NCI-H226 (cell line): ENCODE measurements at regions not wholly inside any gene's neighbourhood (a gene's known extent, or its start where the extent isn't known, plus 50 kb on each side); places are given as distances from the start of the nearest gene placed in this dataset.
"Not testable (repeated sequence)": the region's sequence is repeated elsewhere in the genome, so short reads cannot be mapped to it uniquely, and the experiment has no call there.

Experiments used
- DNase-seq: peaks from one replicate; pipeline ENCODE4 v3.0.0-alpha.2; 2015

DNA sequence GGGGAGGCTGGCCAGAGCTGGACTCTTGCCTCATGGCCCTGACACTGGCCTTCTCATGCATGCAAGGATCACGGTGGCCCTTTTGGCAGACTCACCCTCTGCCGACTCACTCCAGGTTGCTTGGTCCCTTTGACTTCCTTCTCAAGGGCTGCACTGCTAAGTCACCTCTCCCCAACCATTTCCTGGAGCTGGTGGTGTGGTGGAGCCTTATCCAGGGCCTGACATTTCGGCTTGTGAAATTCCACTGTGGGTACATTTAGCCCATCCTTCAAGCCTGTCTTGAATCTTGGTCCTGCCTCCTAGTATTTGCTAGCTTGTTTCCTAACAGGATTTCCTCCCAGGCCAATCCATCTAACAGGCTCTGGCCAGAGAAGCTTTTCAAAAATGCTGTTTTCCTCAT is 52.6 kb upstream of the JUN start:
- no peak for DNase-seq

DNA sequence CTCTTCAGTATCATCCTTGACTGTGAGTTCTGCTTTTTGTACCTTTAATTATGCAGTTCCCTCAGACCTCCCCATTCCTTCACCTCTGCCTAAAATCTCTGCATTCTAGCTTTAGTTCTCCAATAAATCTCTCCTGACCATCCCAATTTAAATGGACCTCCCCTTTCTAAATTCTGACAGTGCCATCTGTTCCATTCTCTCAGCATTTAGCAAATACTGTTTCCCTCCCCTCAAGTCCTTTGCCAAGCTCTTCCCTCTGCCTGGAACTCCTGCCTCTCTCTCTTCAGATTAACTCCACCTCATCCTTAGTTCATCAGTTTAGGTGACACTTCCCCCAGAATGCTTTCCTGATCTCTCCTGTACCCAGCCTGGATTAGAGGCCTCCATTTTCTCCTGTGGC is 54.0 kb upstream of the JUN start:
- DNase-seq = no peak

DNA sequence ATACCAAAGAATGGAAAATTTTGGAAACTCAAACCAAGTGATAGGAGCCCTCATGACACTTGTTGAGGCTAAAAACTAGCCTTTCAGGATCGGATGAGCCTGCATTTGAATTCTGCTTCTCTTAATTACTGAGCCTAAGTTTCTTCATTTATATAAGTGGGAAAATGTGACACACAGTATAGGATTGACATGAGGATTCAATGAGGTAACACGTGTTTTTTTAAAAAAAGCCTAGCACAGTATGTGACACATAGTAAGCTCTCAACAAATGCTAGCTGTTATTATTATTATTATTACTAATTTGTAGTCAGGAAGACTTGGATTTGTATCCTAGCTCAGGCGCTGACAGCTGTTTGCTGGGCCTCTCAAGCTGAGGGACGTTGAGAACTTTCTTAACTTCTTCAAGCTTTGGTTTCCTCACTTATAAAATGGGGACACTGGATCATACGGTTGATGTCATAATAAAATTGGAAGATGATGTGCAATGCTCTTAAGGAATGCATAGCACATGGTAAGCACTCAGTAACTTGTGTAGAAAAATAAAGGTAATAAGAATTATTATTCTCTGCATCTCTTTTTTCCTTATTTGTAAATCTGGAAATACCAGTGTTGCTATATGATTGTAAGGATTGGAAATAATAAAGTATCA is 55.4 kb upstream of the JUN start:
- DNase-seq = no peak

DNA sequence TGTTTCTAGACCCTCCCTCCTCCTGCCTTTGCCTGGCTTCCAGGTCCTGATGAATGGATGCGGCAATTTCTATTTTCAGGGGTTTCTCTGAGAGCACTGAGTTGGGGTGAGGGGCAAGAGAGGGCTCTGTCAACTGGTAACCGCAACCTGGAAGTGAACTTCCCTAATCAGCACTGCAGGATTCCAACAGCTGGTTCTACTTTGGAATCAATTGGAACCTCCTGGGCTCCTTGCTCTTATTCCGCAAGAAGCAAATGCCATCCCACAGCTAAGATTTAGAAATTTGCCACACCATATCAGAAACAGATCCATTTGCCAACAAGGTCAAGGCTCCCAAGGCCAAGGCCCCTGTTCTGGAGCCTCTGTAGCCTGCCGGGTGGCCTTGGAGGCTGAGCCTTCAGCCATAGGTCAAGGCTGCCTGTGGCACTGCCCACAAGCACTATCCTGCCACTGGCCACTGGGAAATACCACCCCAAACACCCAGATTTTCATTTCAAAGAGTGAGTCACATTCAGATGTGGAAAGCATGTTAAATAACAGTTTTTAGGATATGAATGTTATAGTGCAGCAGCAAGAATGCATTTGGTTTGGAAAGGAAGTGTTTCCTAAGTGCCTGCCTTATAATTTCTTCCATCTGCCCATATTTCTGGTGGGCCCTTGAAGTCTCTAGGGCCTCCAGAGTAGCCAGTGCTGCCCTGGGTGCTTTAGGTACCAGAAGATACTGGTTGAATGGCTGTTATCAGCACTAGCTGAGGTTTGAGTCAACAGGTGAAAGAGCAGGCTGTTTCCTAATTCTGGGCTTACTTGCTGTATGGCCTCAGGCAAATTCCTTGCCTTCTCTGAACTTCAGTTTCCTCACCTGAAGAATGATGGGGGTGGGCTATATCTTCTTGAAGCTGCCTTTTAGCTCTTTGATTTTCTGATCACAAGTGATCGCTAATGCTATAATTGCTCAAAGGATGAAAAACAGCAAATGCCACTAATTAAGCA is 56.3 kb upstream of the JUN start:
- peak; percentile 70 for DNase-seq

DNA sequence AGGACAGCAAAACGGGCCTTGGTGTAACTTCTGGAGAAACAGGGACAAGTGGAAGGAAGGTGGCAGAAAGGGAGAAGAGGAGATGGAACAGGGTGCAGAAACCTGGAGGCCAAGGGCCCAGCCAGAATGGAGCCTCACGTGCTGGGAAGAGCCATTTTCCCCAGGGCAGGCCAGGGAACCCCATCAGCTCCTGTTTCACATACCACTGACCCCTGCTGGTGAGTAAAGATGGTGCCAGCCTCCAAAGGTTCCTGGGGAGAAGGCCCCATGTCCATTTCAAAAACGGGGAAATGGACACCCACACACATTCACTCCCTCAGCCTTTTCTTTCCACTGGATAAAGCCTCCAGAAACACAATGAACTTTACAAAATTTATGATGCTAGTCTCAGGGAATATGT is 57.6 kb upstream of the JUN start:
- no peak for DNase-seq

DNA sequence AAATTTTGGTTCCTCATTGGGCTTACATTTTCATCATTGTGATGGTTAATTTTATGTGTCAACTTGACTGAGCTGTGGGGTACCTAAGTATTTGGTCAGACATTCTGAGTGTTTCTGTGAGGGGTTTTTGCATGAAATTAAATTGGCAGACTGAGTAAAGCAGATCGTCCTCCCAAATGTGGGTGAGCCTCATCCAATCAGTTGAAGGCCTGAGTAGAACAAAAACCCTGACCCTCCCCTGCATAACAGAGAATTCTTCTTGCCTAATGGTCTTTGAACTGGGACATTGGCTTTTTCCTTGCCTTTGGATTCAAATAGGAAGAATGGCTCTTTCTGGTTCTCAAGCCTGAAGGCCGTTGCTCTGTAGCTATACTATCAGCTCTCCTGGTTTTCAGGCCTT is 59.1 kb upstream of the JUN start:
- DNase-seq = no peak

DNA sequence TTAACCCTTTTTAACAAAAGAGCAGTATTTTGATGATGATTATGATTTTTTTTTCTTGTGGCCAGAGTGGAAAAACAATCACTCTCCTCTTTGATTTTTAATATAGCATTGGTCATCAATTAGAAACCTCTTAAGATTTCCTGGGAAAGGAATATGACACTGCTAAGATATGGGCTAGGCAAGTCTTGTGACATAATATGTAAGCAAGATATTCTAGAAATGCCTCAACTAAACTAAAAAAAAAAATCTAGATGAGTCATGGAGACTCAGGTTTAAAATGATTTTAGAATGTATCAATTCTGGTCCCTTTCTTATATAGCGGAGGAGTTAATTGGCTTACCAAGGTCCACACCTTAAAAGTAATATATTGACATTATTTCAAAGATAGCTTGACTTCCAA is 60.3 kb upstream of the JUN start:
- no peak for DNase-seq

DNA sequence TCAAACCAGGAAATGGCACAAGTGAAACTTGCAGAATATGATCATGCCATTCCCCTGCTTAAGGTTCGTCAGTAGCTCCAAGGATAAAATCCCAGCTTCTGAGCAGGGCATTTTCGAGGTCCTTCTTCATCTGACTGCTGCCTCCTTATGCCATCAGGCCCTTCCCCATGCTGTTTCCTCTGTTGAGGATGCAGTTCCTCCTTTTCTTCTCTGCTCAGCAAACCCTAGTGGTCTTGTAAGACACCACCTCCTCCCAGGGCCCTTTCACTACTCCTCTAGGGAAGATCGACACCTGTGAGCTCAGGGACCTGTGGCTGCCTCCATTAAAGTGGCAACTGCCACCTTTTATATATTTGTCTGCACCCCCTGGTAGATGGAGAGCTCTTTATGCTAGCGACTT is 62.1 kb upstream of the JUN start:
- no peak for DNase-seq

DNA sequence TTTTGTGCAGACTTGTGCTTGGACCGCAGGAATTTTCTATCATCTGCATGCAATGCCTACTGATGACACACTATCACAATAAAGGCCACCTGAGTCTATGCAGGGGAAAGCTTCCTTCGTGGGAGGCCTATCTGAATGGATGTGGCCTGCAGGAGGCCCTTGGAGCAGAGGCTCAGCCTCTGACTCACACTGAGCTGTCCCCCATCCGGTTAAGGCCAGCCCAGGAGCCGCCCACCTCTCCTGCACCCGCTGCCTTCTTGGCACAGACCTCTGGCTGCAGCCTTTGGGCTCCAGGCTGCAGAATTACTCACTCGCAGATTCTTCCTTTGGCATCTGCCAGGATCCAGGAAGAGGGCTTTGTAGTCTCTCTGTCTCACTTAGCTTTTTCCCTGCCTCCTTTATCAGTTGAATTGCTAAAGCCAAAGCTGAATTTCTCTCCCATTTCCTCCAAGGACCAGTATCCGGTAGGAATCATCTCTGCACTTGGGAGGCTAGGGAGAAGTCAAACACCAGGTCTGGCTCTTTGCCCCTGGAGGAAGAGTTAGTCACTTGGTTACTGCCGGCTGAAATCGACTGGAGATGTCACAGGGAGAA is 65.1 kb upstream of the JUN start:
- DNase-seq = peak; percentile 100

DNA sequence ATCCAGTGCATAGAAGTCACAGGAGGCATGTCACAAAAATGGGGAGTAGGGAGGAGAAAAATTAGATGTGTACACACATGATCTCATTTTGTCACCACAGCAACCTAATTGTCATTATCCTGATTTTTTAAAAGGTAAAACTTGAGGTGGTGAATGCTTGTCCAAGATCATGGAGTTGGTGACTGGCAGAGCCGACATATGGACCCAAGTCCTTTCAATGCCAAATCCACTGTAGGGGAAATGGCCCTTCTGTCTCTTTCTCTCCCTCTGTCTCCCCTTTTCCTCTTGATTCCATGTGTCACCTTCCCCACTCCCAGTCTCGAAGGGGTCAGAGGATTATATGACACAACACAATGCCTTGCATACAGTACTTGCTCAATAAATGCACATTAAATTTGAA is 65.7 kb upstream of the JUN start:
- DNase-seq = no peak

DNA sequence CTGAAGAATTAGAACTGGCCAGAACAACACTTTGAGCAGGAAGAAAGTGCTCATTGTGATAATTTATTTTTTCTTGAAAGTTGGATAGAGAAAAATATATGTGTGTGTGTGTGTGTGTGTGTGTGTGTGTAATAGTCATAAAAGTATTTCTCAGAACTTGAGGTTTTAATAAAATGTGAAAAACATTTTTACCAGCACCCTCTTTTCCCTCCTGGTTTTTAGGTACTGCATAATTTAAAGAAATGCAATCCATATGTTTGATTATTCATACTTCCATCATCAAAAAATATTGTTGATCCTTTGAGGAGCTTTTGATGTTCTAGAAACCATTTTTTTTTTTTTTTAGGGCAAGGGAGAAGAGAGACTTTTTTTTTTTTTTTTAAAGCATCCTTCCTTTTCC is 66.8 kb upstream of the JUN start:
- DNase-seq = no peak

DNA sequence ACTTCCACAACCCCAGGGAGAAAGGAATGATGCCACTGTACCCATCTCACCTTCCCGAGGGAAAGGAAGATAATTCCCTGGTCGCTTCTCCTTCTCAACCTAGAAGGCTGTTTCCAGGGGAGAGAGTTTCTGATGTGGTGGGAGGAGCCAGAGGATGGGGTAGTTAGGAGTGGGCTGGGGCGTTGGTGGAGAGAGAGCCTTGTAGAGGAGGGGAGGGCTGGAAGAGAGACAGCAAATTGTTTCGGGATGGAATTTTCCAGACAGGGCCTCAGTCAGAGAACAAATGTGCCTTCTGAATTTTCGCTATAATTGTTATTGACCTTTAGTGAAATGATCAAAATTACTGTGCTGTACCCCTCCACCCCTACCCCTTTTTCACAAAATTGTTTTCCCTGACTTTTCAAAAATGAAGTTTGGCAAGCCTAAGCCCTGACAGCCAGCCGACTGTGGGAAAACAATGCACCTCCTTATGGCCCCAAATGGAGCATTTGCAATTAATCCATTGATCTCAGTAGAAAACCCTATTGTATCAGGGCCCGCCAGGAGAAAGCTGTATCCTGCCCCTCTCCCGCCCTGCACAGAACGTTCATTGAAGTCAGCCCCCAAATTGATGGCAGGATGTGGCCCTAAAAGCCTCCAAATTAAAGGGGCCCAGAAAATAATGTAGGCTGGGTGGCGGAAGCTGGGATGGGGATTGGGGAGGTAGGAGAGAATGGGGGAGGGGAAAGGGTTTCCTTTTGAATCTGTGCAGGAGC is 69.1 kb upstream of the JUN start:
- no peak for DNase-seq

DNA sequence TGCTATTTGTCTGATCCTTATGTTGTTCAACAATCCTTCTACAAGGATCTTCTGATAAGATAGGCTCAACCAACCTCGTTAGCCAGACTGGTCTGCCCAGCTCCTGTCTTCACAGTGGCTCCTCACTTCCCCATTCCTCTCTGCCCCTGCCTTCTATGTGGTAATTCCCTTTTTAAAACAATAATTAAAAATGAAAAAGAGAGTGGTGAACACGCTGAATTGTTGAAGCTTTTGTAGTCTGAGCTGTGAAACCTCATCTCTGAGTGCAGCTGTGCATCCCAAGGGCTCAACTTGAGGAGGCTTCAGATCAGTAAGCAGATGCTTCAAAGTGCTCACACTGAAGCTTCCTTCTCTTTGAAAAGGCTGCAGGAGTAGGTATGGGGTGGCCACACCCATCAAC is 70.7 kb upstream of the JUN start:
- no peak for DNase-seq

DNA sequence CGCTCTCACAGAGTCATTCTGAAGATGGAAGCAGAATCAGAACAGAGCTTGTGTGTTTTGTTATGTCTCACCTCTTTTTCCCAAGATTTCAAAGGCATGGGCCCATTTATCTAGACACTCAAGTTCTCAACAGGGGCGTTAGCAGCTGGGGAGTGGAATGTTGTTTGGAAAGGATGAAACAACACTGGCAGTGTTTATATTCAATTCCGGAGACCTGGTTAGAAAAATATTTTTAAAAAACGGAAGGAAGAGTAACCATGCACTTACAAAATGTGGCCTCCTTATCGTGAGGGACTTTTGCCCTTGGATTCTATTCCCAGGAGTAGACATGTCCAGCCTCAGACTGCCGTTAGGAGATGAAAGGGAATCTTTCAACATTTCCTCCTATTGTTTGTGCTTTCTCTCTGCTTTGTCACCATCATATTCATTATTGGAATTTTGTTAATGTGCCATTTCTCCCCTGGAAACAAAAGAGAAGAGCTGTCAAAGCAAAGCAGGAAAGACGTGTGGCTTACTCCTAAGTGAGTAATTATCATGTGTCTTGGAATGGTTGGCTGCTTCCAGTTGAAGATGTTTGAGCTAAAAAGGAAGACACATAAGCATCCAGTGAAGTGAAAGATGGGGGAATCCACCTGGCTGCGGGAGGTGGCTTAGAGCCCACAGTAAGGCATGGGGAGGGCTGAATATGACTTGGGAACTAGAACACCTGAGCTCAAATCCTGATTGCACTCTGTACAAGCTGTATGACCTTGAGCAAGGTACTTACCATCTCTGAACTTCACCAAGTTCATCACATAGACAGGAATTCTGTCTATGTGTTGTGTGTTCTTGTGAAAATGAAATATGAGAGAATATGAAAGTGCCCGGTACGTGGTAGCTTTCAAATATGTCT is 71.7 kb upstream of the JUN start:
- DNase-seq = no peak

DNA sequence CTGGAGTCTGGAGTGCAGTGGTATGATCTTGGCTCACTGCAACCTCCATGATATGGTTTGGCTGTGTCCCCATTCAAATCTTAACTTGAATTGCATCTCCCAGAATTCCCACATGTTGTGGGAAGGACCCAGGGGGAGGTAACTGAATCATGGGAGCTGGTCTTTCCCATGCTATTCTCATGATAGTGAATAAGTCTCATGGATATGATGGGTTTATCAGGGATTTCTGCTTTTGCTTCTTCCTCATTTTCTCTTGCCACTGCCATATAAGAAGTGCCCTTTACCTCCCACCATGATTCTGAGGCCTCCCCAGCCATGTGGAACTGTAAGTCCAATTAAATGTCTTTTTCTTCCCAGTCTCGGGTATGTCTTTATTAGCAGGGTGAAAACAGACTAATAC is 72.4 kb upstream of the JUN start:
- not testable (repeated sequence) for DNase-seq

DNA sequence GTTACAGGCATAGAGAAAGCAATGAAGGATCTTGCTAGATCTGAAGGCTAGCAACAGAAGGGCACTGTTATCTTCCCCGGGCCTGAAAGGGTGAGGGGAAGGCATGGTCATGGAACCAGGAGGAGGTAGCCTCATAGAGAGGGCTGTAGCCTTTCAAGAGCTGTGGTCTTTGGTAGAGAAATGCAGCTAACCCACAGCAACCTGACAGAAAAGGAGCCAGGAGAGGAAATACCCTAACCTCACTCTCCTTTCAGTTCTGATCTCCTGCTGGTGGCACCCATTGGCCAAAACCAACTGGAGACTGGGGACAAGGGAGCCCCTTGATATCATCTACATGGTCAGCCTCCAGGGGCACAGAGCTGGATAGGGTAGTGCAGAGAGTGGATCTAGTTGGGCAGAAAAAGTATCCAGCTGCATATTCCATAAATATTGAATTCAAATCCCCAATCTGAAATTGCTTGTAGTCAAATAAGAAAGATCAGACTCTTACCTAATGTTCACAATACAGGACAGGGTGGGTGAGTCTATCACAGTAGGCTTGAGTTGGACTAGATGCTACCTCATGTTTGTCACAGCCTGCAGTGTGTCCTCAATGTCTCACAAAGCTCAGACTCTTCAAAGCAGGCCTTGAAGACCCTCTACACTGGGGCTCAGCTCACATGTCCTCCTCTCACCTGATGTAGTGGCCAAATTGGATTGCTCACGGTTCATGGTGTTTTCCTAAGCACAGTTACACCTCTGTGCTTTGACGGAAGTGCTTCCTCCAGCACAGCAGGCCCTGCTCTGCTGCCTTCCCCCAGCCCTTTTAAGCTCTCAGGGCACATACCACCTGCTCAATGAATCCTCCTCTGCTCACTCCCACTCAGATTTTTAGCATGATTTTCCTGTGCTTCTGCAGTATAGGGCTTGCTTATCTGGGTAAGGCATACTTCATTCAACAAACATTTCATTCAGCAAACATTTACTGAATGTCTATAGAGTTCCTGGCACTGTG is 74.1 kb upstream of the JUN start:
- DNase-seq = peak; percentile 87

DNA sequence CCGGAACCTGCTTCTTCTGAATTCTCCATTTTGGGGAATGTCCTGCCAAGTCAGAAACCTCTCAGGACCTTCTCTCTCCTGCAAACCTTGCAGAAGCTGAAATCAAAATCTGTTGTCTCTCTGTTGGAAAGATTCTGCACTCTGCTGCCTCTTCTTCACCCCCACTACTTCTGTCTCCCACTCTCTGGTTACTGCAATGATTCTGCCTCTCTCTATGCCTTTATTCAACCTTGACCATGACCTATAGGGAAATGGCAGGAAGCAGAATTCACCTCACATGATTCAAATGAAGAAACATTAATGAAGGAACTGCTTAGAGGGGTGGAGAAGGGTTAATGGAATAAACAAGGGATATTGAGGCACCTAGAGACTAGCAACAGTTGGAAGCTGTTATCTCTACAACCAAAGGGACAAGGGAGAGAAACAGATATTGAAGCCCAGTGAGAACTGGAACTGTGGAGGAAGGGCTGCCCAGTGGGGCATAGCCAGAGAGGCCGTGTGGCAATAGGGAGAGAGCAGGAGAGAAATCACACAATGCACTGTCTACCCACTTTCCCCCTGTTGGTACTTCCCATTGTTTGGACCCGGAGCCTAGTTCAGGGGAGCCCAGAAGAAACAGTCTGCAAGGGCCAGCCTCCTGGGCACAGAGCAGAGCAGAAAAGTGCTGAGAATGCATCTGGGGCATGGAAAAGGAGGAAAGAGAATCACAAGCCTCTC is 76.1 kb upstream of the JUN start:
- no peak for DNase-seq

DNA sequence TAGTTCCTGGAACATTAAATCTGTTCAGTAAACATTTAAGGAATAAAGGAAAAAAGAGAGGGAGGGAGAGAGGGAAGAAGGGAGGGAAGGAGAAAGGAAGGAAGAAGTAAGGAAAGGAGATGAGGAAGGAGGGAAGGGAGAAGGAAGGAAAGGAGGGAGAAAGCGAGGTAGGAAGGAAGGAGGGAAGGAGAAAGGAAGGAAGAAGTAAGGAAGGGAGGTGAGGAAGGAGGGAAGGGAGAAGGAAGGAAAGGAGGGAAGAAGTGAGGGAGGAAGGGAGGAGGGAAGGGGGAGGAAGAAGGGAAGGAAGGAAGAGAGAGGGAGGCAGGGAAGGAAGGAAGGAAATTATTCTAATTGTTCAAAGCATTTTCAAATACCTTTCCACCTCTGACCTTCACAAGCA is 77.2 kb upstream of the JUN start:
- DNase-seq = no peak

DNA sequence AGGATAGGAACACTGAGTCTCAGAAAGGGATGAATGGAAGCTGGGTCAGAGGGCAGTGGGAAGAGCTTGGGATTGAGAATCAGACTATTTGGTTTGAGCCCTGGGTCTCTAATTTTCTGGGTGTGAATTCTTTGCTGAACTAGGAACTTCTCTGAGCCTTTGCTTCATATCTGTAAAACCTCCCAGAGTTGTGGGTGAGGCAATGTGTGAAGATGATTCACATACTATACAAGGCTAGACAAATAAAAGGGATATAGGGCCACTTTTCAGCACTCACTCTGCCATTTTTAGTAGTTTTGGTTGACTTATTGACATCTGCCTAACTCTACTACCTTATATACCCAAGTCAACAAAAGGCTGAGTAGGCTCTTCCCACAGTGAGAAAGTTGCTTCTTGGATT is 77.7 kb upstream of the JUN start:
- peak; percentile 48 for DNase-seq

DNA sequence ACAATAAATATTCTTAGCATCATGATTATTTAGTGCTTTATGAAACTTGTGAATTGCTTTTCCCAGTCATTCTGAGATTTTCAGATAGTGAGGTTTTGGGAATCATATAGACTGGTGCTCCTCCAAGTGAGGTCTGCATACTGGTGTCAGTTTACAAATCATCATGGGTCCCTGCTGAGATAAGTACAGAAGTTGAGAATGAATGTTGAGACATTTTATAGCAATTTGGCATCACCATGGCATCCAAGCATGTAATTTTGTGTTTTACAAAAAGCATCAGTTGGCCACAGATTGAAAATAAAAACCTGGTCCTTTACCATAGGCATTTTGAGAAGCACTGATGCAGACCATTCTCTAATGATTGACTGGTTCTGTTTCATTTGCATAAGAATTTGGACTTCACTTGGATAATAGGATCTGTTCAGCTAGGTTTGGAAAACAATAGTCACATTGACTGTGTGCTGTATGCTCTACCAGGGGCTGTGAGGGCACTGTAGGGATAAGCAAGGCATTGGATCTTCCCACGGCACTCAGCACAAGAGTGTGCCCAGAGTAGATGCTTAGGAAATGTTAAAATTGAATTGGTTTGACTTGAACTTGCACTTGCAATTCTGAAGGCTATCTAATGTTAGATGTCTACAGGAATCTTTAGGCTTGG is 79.0 kb upstream of the JUN start:
- DNase-seq = no peak
